DMS79 (cell line): ENCODE measurements at regions not wholly inside any gene's neighbourhood (a gene's known extent, or its start where the extent isn't known, plus 50 kb on each side); places are given as distances from the start of the nearest gene placed in this dataset.

ENCODE experiments used
- DNase-seq: peaks from one replicate; lab custom pipeline; 2025; lab: John Stamatoyannopoulos, UW

- DNase-seq, result no peak
Observed at GRCh38 chr20:50405915-50406609, 104.1 kb upstream of the PTPN1 start.

GRCh38 chr20:50406610-50407136 is 103.5 kb upstream of the PTPN1 start:
- no peak for DNase-seq

- no peak for DNase-seq
Observed at GRCh38 chr20:50408526-50409364, 101.4 kb upstream of the PTPN1 start.

DNA sequence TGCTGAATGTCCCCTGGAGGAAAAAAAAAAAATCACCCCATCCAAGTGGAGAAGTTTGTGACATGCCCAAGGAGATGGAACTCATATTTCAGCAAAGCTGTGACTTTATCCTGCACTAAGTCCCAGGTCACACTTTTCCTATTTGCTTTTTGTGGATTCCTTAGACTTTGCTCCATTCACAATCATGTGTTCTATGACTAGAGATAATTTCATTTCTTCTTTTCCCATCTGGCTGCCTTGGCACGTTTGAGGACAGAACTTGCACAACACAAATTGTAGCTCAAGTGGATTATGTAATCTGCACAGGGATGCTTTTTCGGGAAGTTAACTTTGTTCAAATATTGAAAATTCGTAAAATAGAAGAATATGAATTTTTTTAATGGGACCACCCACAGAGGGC is 100.7 kb upstream of the PTPN1 start:
- no peak for DNase-seq

DNA sequence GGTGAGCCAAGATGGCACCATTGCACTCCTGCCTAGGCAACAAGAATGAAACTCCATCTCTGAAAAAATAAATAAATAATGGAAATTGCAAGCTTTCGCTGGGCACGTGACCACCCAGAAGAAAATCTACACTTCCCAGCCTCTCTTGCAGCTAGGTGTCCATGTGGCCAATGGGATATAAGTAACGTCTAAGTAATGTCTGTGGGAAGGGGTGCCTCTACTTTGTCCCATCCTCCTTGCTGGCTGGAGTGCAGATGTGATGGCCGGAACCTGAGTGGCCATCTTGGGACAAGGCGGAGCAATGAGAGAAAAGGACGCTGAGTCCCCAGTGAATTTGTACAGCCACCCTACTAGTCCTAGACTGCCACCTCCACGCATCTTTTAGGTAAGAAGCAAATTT is 99.8 kb upstream of the PTPN1 start:
- DNase-seq, result no peak

- DNase-seq, result no peak
Observed at GRCh38 chr20:50412069-50412468, 98.1 kb upstream of the PTPN1 start.

DNA sequence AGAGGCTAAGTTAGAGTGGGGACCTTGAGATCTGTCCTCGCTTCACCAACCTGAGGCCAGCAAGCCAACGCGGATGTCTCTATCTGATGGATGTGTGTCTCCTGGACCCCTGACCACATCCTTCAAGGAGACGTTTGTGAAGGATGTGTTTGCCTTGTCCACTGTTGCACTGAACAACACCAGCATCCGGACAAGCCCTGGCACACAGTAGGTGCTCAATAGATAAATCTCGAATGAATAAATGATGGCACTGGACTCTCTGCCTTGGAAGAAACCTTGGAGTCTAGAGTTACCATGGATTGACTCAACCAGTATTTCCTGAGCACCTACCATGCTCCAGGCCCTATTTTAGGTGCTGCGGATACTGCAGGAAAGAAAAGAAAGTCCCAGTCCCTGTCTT is 97.7 kb upstream of the PTPN1 start:
- no peak for DNase-seq

- no peak for DNase-seq
Observed at GRCh38 chr20:50413088-50413500, 97.1 kb upstream of the PTPN1 start.

- peak; percentile 16 for DNase-seq
Observed at GRCh38 chr20:50415021-50415515, 95.1 kb upstream of the PTPN1 start.

- DNase-seq, result no peak
Observed at GRCh38 chr20:50415516-50416268, 94.5 kb upstream of the PTPN1 start.

- DNase-seq, result no peak
Observed at GRCh38 chr20:50416269-50417022, 93.7 kb upstream of the PTPN1 start.

DNA sequence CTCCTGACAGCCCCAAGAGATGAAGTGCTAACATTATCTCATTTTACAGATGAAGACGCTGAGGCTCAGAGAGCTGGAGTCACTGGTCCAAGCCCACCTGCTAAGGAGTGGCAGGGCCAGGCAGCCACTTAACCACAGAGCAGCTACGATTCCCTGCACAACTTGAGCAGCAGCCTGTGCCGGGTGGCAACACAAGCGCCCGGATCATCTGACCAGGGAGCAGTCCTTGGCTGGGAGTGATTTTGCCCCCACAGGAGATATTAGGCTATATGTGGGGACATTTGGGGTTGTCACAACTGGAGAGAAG is 93.2 kb upstream of the PTPN1 start:
- no peak for DNase-seq

DNA sequence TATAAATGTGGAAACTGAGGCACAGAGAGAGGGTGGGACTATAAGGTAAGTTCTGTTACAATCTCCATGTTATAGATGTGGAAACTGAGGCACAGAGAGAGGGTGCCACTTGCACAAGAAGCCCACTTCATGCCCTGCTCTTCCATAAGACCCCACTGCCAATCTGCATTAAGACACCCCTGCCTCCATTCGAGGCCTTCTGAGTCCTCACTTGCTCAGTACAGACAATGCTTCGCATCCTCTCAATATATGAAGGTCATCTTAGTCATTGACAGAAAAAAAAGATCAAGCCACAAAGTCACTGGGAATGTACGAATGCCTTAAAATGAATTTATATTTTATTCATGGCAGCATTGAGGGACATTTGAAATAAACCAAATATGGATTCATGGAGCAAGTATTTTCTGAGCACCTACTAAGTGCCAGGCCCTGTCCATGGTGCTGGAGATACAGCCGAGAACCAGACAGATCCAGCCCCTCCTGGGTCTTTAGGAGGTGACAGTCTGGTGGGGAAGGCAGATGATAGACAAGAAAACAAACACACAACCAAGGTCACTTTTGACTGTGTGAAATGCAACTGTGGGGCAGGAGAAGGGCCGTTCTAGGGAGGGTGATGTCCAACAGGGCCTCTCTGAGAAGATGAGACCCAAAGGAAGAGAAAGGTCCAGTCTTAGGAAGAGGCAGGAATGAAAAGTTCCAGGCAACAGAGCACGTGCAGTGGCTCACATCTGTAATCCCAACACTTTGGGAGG is 92.5 kb upstream of the PTPN1 start:
- no peak for DNase-seq

DNA sequence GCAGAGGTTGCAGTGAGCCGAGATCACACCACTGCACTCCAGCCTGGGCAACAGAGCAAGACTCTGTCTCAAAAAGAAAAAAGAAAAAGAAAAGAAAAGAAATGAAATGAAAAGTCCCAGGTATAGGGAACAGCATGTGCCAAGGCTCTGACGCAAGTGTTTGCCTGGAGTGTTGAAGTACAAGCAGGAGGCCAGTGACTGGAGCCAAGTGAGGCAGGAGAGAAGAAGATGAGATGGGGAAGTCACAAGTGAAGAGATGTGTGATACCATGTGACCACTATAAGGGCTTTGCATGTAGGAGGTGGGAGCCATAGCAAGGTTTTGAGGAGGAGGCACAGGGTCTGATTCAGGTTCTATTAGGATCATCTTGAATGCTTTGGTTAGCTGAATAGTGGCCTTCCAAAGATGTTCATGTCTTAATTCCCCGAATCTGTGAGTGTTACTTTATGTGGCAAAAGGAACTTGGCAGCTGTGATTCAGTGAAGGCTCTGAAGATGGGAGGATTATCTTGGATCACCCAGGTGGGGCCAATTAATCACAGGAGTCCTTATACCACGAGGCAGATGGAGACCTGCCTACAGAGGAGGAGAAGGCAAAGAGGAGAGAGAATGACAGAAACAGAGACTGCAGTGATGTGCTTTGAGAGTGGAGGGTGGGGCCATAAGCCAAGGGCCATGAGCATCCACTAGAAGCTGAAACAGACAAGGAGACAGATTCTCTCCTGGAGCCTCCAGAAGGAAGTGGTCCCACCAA is 91.1 kb upstream of the PTPN1 start:
- no peak for DNase-seq

DNA sequence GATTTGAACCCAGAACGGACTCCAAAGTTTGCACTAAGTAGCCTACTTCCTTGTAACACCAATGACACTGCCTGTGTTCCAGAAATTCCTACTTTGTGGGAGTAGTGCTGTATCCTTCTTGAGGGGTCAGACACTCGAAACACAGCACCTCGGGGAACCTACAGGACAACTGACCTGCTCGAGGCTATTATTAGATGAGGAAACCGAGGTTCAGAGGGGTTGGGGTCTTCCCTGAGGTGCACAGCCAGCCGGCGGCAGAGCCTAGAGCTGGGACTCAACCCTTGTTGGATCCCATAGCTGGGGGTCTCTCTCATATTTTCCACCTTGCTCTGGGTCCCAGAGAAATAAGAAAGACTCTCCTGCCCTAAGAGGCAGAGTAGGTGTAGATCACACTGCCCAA is 89.8 kb upstream of the PTPN1 start:
- no peak for DNase-seq

DNA sequence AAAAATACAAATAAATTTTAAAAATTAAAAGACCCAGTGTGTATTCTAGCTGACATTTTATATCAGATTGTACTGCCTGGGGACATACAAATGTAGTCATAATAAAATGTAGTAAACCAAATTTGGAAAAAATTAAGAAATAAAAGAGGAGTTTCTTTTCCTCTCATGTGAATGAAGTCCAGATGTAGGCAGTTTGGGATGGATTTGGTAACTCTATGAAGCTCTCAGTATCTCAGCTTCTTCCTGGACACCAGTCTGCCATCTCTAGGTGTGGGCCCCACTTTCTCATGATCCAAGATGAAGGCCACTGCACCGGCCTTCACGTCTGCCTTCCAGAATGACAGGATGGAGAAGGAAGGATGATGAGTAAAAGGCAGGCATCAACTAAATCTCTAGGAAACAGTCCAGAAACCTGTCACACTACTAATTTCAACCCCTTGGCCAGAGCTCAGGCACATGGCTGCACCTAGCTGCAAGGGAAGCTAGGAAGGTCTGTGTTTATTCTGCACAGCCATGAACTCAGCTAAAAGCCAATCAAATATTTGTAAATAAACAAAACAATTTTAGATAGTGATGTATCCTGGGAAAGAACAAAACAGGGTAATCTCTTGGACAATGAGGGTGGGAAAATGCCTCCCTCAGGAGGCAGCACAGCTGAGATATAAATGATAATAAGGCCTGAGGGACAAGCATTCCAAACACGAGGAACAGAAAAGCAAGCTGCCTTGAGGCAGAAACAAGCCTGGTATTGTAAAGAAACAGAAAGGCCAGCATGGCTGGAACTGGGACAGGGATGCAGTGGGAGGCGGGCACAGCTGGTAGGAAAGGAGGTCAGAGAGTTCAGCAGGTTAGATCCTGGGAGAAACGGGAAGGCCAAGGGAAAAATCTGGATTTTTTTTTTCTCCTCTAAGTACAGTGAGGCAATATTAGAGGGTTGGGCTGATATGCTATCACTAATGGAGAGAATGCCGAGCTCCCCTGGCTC is 88.5 kb upstream of the PTPN1 start:
- DNase-seq, result no peak

GRCh38 chr20:50423758-50424157 is 86.4 kb upstream of the PTPN1 start:
- no peak for DNase-seq

DNA sequence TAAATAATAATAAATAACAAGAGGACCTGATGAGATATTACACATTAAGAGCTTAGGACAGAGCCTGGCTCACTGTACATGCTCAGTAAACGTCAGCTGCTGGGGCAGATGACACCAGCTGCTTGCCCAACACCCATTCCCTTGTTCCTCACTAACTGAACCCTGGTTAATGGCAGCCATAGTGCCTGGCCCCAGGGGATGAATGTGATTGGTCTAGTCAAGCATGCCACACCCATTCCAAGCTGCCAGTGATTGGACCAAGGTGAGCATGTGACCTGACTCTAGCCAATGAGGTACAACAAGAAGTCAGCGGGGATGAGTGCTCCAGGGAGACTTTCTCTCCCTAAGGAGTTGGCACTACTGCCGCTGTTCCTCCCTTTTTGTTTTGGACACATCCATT is 85.1 kb upstream of the PTPN1 start:
- no peak for DNase-seq
